Lung (tissue), 11 donors: ENCODE measurements at regions not wholly inside any gene's neighbourhood (a gene's known extent, or its start where the extent isn't known, plus 50 kb on each side); places are given as distances from the start of the nearest gene placed in this dataset.

Experiments used
- ATAC-seq: fragments of 200-7000 bp; cut with Tn5 transposase; one replicate; pipeline ENCODE4 v1.9.1; 2020; ENCODE audit warnings: moderate number of reproducible peaks; ENCODE audit not compliant: insufficient read depth, low FRiP score
- DNase-seq, 3 donors: peaks; one replicate each; pipeline ENCODE4 v3.0.0-alpha.2; 2013 to 2017
- H3K27ac ChIP-seq, 2 donors: one replicate each; pipeline ENCODE4 v1.5.1; 2013; ENCODE audit warnings: mild to moderate bottlenecking in 2 of 2, moderate library complexity in 2 of 2, control low read depth in 1 of 2, inconsistent platforms in 1 of 2, low read depth in 1 of 2, low read length in 1 of 2
- H3K27me3 ChIP-seq, 3 donors: one replicate each; pipeline ENCODE4 v1.5.1; 2013; ENCODE audit warnings: low read length in 2 of 3; ENCODE audit not compliant: control insufficient read depth in 3 of 3, insufficient read depth in 3 of 3
- H3K36me3 ChIP-seq, 4 donors: one replicate each; pipeline ENCODE4 v1.5.1; 2013; ENCODE audit warnings: low read length in 4 of 4, mild to moderate bottlenecking in 1 of 4, moderate library complexity in 1 of 4; ENCODE audit not compliant: control insufficient read depth in 4 of 4, insufficient read depth in 4 of 4
- H3K4me1 ChIP-seq, 5 donors: one replicate each; pipeline ENCODE4 v1.5.1; 2013; ENCODE audit warnings: low read length in 5 of 5, mild to moderate bottlenecking in 2 of 5, moderate library complexity in 1 of 5; ENCODE audit not compliant: control insufficient read depth in 5 of 5, insufficient read depth in 5 of 5
- H3K4me3 ChIP-seq: one replicate; pipeline ENCODE4 v1.5.1; 2013; ENCODE audit warnings: mild to moderate bottlenecking, control low read depth, moderate library complexity
- H3K9ac ChIP-seq, 2 donors: one replicate each; pipeline ENCODE4 v1.5.1; 2013; ENCODE audit warnings: low read length in 2 of 2, control low read depth in 1 of 2; ENCODE audit not compliant: insufficient read depth in 1 of 2
- H3K9me3 ChIP-seq, 4 donors: one replicate each; pipeline ENCODE4 v1.5.1; 2013; ENCODE audit warnings: low read length in 3 of 4, mild to moderate bottlenecking in 1 of 4, moderate library complexity in 1 of 4; ENCODE audit not compliant: control insufficient read depth in 4 of 4, insufficient read depth in 3 of 4
- WGBS, 2 donors: extraction: QIAGEN DNeasy Blood & Tissue Kit; methylation state at CpG; one replicate each; pipeline ENCODE4 v1.1.7; 2013; 5-methylcytosine and 5-hydroxymethylcytosine counted together
- TF ChIP-seq, protein P1 (sequence below): IDR thresholded peaks from 2 replicates; pipeline ENCODE4 v1.5.1; 2012; ENCODE audit warnings: mild to moderate bottlenecking; ENCODE audit errors: control extremely low read depth, extremely low read depth
- donor health status: control.
- donor health status: control.
- donor health status: Bipolar disorder and iron deficiency.
- donor health status: healthy.
- donor health status: DM: yes; HTN: yes; CAD: no.

DNA sequence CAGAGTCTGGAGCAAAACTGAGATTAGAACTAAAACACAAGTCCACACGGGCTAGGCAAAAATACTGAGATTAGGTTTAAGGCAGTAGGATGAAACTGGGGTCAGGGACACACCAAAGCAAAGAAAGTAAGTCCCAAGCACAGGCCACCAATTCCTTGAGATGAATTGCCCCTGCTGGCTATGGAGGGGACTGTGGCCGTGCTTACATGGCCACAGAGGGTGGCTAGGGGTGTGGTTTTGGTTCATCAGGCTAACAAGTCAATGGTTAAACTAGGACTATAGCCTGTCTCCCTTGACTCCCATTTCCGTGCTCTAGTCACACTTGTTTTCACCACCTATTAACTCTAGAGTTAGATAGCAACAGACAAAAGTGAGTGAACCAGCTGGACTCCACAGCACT, 394.8 kb downstream of the PBX1 start:
- DNase-seq (no peak), ATAC-seq (no peak)
- no peak overlapping the region for H3K9ac ChIP-seq
- no peaks in the 10 kb centered on the region for H3K36me3 ChIP-seq
- H3K4me1 ChIP-seq, result peaks cover 0 to 7% (median 3%) of the 10 kb centered on the region in 5 donors
- no peak overlapping the region for H3K4me3 ChIP-seq
- no peak overlapping the region for H3K27ac ChIP-seq
- TF ChIP-seq, protein P1, sequence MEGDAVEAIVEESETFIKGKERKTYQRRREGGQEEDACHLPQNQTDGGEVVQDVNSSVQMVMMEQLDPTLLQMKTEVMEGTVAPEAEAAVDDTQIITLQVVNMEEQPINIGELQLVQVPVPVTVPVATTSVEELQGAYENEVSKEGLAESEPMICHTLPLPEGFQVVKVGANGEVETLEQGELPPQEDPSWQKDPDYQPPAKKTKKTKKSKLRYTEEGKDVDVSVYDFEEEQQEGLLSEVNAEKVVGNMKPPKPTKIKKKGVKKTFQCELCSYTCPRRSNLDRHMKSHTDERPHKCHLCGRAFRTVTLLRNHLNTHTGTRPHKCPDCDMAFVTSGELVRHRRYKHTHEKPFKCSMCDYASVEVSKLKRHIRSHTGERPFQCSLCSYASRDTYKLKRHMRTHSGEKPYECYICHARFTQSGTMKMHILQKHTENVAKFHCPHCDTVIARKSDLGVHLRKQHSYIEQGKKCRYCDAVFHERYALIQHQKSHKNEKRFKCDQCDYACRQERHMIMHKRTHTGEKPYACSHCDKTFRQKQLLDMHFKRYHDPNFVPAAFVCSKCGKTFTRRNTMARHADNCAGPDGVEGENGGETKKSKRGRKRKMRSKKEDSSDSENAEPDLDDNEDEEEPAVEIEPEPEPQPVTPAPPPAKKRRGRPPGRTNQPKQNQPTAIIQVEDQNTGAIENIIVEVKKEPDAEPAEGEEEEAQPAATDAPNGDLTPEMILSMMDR, result no peak
- H3K9me3 ChIP-seq, result peaks cover 0 to 4% (median 3%) of the 10 kb centered on the region in 4 donors
- 76 to 81% methylated on average over 3 of the region's 3 CpGs for WGBS, 2 donors
- no peaks in the 10 kb centered on the region for H3K27me3 ChIP-seq

DNA sequence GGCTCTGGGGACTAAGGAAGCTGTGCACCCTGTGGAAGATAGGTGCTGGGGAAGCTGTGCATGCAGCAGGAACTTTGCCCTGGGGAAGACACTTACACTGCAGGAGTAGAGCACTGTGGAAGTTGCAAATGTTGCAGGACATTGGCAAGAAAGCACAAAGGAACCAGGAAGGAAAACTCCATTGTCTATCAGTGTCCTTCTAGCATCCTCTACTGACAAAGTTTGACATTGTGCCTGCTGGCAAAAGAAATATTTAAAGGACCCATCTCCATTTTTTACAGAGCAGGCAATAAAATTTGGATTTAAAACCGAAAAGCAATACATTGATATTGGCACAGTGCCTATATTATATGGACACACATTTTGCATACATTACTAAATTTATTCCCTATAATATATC, 394.1 kb downstream of the PBX1 start:
- DNase-seq (peak in 2 of 3 donors; percentile 36 to 58), ATAC-seq (no peak)
- peaks cover 1 to 9% (median 6%) of the 10 kb centered on the region in 4 donors for H3K9me3 ChIP-seq
- no peaks in the 10 kb centered on the region for H3K27me3 ChIP-seq
- no peak overlapping the region for H3K27ac ChIP-seq
- H3K4me3 ChIP-seq, result no peak overlapping the region
- no peaks in the 10 kb centered on the region for H3K36me3 ChIP-seq
- peaks cover 0 to 7% (median 3%) of the 10 kb centered on the region in 5 donors for H3K4me1 ChIP-seq
- TF ChIP-seq, protein P1, result no peak
- 68 to 86% methylated on average over 1 of the region's 1 CpG for WGBS, 2 donors
- H3K9ac ChIP-seq, result no peak overlapping the region

DNA sequence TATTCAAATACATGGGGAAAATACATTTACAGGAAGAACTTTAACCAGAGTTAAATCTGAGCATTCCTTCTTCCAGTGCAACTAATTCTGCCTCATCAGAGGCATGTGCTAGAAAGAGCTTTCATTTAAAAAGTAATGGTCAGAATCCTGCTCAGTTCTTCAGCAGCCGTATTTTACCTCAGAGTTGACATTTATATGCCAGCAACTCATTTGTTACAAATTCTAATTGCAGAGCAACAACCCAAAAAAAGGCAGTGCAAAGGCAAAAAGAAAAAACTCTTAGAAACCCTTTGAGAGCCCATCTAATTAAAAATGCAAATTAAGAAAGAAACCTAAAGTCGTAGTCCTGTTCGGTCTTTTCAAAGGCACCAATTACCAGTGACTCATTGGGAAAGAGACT, 392.5 kb downstream of the PBX1 start:
- no peak for DNase-seq
- ATAC-seq, result no peak
- peaks cover 0 to 7% (median 3%) of the 10 kb centered on the region in 5 donors for H3K4me1 ChIP-seq
- H3K9ac ChIP-seq, result no peak overlapping the region
- 90 to 91% methylated on average over 3 of the region's 3 CpGs for WGBS, 2 donors
- H3K27me3 ChIP-seq, result no peaks in the 10 kb centered on the region
- H3K9me3 ChIP-seq, result peaks cover 2 to 11% (median 6%) of the 10 kb centered on the region in 4 donors
- H3K27ac ChIP-seq, result no peak overlapping the region
- no peaks in the 10 kb centered on the region for H3K36me3 ChIP-seq
- TF ChIP-seq, protein P1, result no peak
- H3K4me3 ChIP-seq, result no peak overlapping the region

DNA sequence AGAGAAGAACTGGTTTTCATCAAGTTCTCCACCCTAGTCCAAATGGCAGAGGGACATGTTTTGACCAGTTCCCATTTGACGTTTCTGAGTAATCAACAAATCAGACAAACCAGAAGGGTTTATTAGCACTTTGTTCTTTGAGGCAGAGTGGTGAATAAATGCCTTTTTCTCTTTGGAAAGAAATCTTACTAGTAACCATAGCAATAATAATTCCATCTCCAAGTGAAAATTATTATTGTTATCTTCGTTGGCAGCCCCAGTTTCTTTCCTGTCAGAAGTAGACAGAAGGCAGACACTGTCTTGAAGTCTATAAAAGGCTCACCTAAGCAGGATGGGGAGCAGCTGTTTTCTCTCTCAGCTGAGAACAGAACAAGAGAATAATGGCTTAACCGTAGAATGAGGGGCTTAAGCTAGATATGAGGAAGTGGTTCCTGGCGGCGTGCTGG, 391.6 kb downstream of the PBX1 start:
- 50 to 55% methylated on average over 5 of the region's 5 CpGs for WGBS, 2 donors
- TF ChIP-seq, protein P1, result no peak
- ATAC-seq (no peak), DNase-seq (peak in 2 of 3 donors; percentile 13 to 15)
- H3K9me3 ChIP-seq, result peaks cover 2 to 11% (median 8%) of the 10 kb centered on the region in 4 donors
- H3K4me3 ChIP-seq, result no peak overlapping the region
- H3K4me1 ChIP-seq, result peaks cover 0 to 7% (median 3%) of the 10 kb centered on the region in 5 donors
- no peak overlapping the region for H3K27ac ChIP-seq
- no peaks in the 10 kb centered on the region for H3K36me3 ChIP-seq
- H3K27me3 ChIP-seq, result no peaks in the 10 kb centered on the region
- no peak overlapping the region for H3K9ac ChIP-seq
